Fibroblast of villous mesenchyme (primary cell): ENCODE measurements at regions not wholly inside any gene's neighbourhood (a gene's known extent, or its start where the extent isn't known, plus 50 kb on each side); places are given as distances from the start of the nearest gene placed in this dataset.

ENCODE experiments used
- DNase-seq: peaks from one replicate; pipeline ENCODE4 v3.0.0-alpha.2; 2010; ENCODE audit warnings: low read depth
- H3K4me3 ChIP-seq: 2 replicates; pipeline ENCODE4 v1.5.1; 2011; ENCODE audit warnings: low read depth, mild to moderate bottlenecking, low read length
- TF ChIP-seq, protein P1 (sequence below): IDR thresholded peaks from 2 replicates; pipeline ENCODE4 v1.5.1; 2012; ENCODE audit warnings: low read depth, mild to moderate bottlenecking, low read length; ENCODE audit not compliant: insufficient read depth

DNA sequence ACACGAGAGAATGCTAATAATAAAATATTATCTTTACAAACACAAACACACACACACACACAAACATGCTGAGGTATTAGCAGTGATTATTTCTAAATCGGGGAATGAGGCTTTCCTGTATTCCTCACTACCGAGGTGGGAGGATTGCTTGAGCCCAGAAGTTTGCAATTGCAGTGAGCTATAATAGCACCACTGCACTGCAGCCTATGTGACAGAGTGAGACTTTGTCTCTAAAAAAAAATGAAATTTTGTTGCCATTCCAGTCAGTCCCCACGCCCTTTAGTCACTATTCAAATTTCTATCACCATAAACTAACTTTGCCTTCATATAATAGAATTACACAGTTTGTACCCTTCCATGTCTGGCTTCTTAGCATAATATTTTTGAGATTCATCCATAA lies 456.5 kb upstream of the CPEB2 start:
- no peak for DNase-seq
- TF ChIP-seq, protein P1, sequence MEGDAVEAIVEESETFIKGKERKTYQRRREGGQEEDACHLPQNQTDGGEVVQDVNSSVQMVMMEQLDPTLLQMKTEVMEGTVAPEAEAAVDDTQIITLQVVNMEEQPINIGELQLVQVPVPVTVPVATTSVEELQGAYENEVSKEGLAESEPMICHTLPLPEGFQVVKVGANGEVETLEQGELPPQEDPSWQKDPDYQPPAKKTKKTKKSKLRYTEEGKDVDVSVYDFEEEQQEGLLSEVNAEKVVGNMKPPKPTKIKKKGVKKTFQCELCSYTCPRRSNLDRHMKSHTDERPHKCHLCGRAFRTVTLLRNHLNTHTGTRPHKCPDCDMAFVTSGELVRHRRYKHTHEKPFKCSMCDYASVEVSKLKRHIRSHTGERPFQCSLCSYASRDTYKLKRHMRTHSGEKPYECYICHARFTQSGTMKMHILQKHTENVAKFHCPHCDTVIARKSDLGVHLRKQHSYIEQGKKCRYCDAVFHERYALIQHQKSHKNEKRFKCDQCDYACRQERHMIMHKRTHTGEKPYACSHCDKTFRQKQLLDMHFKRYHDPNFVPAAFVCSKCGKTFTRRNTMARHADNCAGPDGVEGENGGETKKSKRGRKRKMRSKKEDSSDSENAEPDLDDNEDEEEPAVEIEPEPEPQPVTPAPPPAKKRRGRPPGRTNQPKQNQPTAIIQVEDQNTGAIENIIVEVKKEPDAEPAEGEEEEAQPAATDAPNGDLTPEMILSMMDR, result no peak

DNA sequence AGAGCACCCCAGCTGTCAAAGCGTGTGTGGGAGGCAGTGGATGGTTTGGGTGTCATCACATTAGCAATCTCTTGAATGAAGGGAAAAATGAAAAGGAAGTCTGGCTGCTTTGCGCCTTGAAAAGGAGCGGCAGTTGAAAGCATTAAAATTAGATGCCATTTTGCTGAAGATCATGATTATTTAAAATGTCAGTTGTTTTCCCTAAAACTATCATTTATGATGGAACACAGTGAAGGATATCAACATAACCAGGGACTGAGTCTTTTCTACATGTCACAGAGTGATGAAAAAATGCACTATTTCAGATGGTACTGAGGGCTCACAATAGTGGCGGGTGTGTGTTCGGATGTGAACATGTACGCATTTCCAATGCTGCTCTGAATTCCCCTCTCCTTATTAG lies 450.2 kb upstream of the CPEB2 start:
- H3K4me3 ChIP-seq, result no peak overlapping the region
- no peak for DNase-seq
- TF ChIP-seq, protein P1, result no peak

More for the DNA sequence above, 456.5 kb upstream of the CPEB2 start:
- H3K4me3 ChIP-seq, result no peak overlapping the region

DNA sequence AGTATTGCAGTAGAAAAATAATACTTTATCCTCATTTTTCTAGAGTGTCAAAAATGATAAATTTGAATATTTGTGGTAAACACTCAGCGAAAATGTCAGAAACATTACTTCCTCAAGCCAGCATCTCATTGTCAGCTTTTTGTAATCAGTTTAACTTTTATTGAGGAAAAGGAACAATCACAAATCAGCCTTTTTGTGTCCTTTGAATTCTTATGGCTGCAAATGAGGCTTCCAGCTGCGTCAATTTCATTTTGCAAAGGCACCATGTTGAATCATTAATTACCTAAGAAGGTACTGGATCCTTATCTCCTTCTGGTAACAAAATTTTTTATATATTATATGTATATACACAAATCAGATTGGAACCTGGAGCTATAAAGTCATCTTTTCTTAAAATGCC lies 442.6 kb upstream of the CPEB2 start:
- H3K4me3 ChIP-seq, result no peak overlapping the region
- DNase-seq, result no peak
- TF ChIP-seq, protein P1, result no peak

DNA sequence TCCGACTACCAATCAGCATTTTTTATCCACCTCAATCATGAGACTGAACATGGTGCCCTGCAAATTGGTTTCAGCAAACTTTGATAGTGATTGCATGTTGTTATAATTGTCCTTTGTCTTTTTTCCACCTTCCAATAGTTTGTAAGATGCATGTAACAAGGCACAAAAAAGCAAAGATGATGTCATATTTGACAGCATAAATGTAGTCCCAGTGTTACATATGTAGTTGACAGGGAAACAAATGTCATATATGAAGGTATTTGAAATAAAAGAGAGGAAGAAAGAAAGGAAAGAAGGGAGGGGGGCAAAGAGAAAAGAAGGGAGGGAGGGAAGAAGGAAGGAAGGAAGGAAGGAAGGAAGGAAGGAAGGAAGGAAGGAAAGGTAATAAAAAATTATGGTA lies 441.7 kb upstream of the CPEB2 start:
- TF ChIP-seq, protein P1, result no peak
- H3K4me3 ChIP-seq, result no peak overlapping the region
- no peak for DNase-seq

DNA sequence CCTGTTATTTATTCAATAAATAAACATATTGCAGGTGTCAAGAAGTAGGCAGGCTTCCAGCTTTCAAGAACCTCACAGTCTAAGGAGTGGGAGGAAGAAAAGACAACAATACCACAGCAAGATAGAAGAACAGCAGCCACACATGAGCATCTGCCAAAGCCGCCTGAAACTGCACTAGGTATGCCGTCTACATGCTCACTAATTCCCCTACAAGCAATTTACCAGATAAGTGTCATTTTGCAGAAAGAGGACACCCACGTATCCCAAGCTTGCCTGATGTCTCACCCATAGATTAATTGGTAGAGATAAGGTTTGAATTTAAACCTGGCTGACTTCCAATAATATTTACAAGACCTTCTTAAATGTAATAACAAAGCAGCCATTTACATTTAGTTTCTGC lies 439.4 kb upstream of the CPEB2 start:
- no peak for DNase-seq
- H3K4me3 ChIP-seq, result no peak overlapping the region
- TF ChIP-seq, protein P1, result no peak

DNA sequence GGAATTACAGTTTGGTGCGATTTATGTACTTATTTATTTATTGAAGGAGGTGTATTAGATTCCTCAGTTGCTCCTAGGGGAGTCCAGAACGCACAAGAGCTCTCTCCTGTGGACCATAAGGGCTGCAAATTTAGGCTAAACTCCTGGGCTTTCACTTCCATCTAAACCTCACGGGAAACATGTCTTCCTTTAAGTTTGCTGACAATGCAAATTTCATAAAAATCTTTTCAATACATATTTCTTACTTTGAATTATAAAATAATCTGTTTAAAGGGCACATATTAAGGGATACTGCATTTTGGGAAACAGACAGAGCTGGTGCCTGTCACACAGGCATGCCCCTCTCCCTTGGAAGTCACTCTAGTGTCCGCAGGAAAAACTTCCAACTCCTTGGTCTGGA lies 438.0 kb upstream of the CPEB2 start:
- H3K4me3 ChIP-seq, result no peak overlapping the region
- TF ChIP-seq, protein P1, result no peak
- no peak for DNase-seq

DNA sequence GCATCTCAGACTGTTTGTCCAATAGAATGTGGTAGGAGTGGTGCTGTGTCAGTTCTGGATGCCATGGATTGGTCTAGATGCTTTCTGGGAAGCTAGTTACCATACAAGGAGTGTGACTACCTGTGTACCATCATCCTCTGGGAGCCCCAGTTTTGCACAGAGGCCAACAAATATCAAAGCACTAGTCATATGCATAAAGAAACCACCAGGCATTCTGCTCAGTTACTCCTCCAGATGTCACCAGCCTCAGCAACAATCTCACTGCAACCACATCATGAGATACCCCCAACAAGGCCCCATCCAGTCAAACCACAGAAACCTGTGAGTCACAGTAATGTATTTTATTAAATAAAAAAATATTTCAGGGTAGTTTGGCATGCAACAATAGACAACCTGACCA lies 435.8 kb upstream of the CPEB2 start:
- TF ChIP-seq, protein P1, result no peak
- no peak overlapping the region for H3K4me3 ChIP-seq
- peak; percentile 4 for DNase-seq
